ENCODE measurements at regions not wholly inside any gene's neighbourhood (a gene's known extent, or its start where the extent isn't known, plus 50 kb on each side); places are given as distances from the start of the nearest gene placed in this dataset.

- Histone ChIP-seq H3K27ac (no peak overlapping the region), H3K36me3 (ENCODE audit: insufficient read depth) (peaks cover 4% of the 10 kb centered on the region; the same call in 1 of the 2 replicates), H3K4me2 (no peak overlapping the region), H3K27me3 (ENCODE audit: insufficient read depth, low read depth) (no peaks in the 10 kb centered on the region), H4K20me1 (ENCODE audit: insufficient read depth) (no peaks in the 10 kb centered on the region), H3K9ac (no peak overlapping the region), H3K4me3 (IDR thresholded peaks at IDR 0.05; ENCODE audit: insufficient read depth, low read depth, low read length) (no peak overlapping the region), H3K79me2 (ENCODE audit: insufficient read depth, low read depth) (no peaks in the 10 kb centered on the region), H3K4me1 (ENCODE audit: low read depth, poor library complexity, severe bottlenecking) (no peaks in the 10 kb centered on the region), H2AFZ (ENCODE audit: low read depth) (no peak overlapping the region)
- no peak for TF ChIP-seq CTCF (conservative IDR thresholded peaks at IDR 0.05; ENCODE audit: low read depth, low read length)
Measured at GRCh38 chr4:123088501-123088900, 166.1 kb upstream of the NUDT6 start.

- H3K79me2 ChIP-seq (ENCODE audit: insufficient read depth, low read depth), result no peaks in the 10 kb centered on the region
- H4K20me1 ChIP-seq (ENCODE audit: insufficient read depth), result no peaks in the 10 kb centered on the region
- no peak for TF ChIP-seq CTCF (conservative IDR thresholded peaks at IDR 0.05; ENCODE audit: low read depth, low read length)
- H3K4me1 ChIP-seq (ENCODE audit: low read depth, poor library complexity, severe bottlenecking), result peaks cover 4% of the 10 kb centered on the region
- H3K36me3 ChIP-seq (ENCODE audit: insufficient read depth), result peaks cover 4% of the 10 kb centered on the region; the same call in 1 of the 2 replicates
- no peak overlapping the region for H2AFZ ChIP-seq (ENCODE audit: low read depth)
- no peak overlapping the region for H3K4me3 ChIP-seq (IDR thresholded peaks at IDR 0.05; ENCODE audit: insufficient read depth, low read depth, low read length)
- H3K9ac ChIP-seq, result no peak overlapping the region
- H3K27me3 ChIP-seq (ENCODE audit: insufficient read depth, low read depth), result no peaks in the 10 kb centered on the region
- H3K27ac ChIP-seq, result no peak overlapping the region
- no peak overlapping the region for H3K4me2 ChIP-seq
Measured at GRCh38 chr4:123090886-123091285, 168.5 kb upstream of the NUDT6 start.

- Histone ChIP-seq H3K27me3 (ENCODE audit: insufficient read depth, low read depth) (no peaks in the 10 kb centered on the region), H4K20me1 (ENCODE audit: insufficient read depth) (no peaks in the 10 kb centered on the region), H3K4me3 (IDR thresholded peaks at IDR 0.05; ENCODE audit: insufficient read depth, low read depth, low read length) (no peak overlapping the region), H3K79me2 (ENCODE audit: insufficient read depth, low read depth) (no peaks in the 10 kb centered on the region), H3K27ac (no peak overlapping the region), H3K4me1 (ENCODE audit: low read depth, poor library complexity, severe bottlenecking) (peaks cover 4% of the 10 kb centered on the region), H2AFZ (ENCODE audit: low read depth) (no peak overlapping the region), H3K4me2 (no peak overlapping the region), H3K36me3 (ENCODE audit: insufficient read depth) (peaks cover 4% of the 10 kb centered on the region; the same call in 1 of the 2 replicates), H3K9ac (no peak overlapping the region)
- no peak for TF ChIP-seq CTCF (conservative IDR thresholded peaks at IDR 0.05; ENCODE audit: low read depth, low read length)
Measured at GRCh38 chr4:123092586-123092985, 170.2 kb upstream of the NUDT6 start.

GRCh38 chr4:123093236-123093635, 170.8 kb upstream of the NUDT6 start:
- no peak overlapping the region for H3K4me2 ChIP-seq
- no peak for TF ChIP-seq CTCF (conservative IDR thresholded peaks at IDR 0.05; ENCODE audit: low read depth, low read length)
- H3K9ac ChIP-seq, result no peak overlapping the region
- H3K4me3 ChIP-seq (IDR thresholded peaks at IDR 0.05; ENCODE audit: insufficient read depth, low read depth, low read length), result no peak overlapping the region
- H3K27me3 ChIP-seq (ENCODE audit: insufficient read depth, low read depth), result no peaks in the 10 kb centered on the region
- H3K79me2 ChIP-seq (ENCODE audit: insufficient read depth, low read depth), result no peaks in the 10 kb centered on the region
- H3K4me1 ChIP-seq (ENCODE audit: low read depth, poor library complexity, severe bottlenecking), result peaks cover 4% of the 10 kb centered on the region
- H4K20me1 ChIP-seq (ENCODE audit: insufficient read depth), result no peaks in the 10 kb centered on the region
- H2AFZ ChIP-seq (ENCODE audit: low read depth), result no peak overlapping the region
- H3K27ac ChIP-seq, result no peak overlapping the region
- peaks cover 4% of the 10 kb centered on the region; the same call in 1 of the 2 replicates for H3K36me3 ChIP-seq (ENCODE audit: insufficient read depth)

Measured in KMS-11 (cell line).